Activated CD4-positive, alpha-beta T cell treated with anti-CD3 and anti-CD28 coated beads for 36 hours (primary cell): ENCODE measurements at regions not wholly inside any gene's neighbourhood (a gene's known extent, or its start where the extent isn't known, plus 50 kb on each side); places are given as distances from the start of the nearest gene placed in this dataset.
"Not testable (repeated sequence)": the region's sequence is repeated elsewhere in the genome, so short reads cannot be mapped to it uniquely, and the experiment has no call there.

Source experiments
- ATAC-seq: fragments of 200-7000 bp; cut with Tn5 transposase; one replicate; pipeline ENCODE4 v1.10.0; 2021; ENCODE audit warnings: mild to moderate bottlenecking, moderate library complexity
- CTCF ChIA-PET: fragments of 350-600 bp; sonication (Branson Sonifier 250); formaldehyde crosslinking; loops from one replicate; lab custom pipeline; 2021; ENCODE audit warnings: antibody characterized with exemption; lab: Charles Lee
- POLR2A ChIA-PET: fragments of 350-600 bp; sonication (Branson Sonifier 250); formaldehyde crosslinking; loops from one replicate; lab custom pipeline; 2021; ENCODE audit warnings: antibody characterized with exemption, inconsistent platforms; lab: Charles Lee
- DNase-seq: peaks from one replicate; pipeline ENCODE4 v3.0.0-alpha.2; 2020
- H3K27ac Mint-ChIP-seq: one replicate; pipeline ENCODE4 v1.8.0; 2021; ENCODE audit warnings: mixed read lengths
- H3K27me3 Mint-ChIP-seq: one replicate; pipeline ENCODE4 v1.8.0; 2021; ENCODE audit warnings: mixed read lengths
- H3K36me3 Mint-ChIP-seq: one replicate; pipeline ENCODE4 v1.8.0; 2021; ENCODE audit warnings: low read depth, mixed read lengths
- H3K4me1 Mint-ChIP-seq: one replicate; pipeline ENCODE4 v1.8.0; 2021; ENCODE audit warnings: mixed read lengths
- H3K4me3 Mint-ChIP-seq: one replicate; pipeline ENCODE4 v1.8.0; 2021; ENCODE audit warnings: mild to moderate bottlenecking, moderate library complexity, mixed read lengths
- H3K9me3 Mint-ChIP-seq: one replicate; pipeline ENCODE4 v1.8.0; 2021; ENCODE audit warnings: low read depth, mixed read lengths
- intact Hi-C, 2 experiments: fragments of 100-400 bp; cut with DNase I in 1 of 2; cut with micrococcal nuclease in 1 of 2; formaldehyde crosslinking; loops; one replicate each; pipeline versions ENCODE4 v1.14.2 to v1.15.1; 2022 to 2024; cut with DNase I, micrococcal nuclease

- no peak overlapping the region for H3K4me3 Mint-ChIP-seq
- CTCF ChIA-PET: interaction anchor here (0.7 to 1.2 kb wide), 3 partner anchors 8 to 255 kb away, joined by 3 to 6 read pairs (median 3); no protein-coding TSS in a partner anchor
- peaks cover 29% of the 10 kb centered on the region for H3K27me3 Mint-ChIP-seq
- H3K36me3 Mint-ChIP-seq: no peaks in the 10 kb centered on the region
- intact Hi-C loops: no loop called here
- H3K4me1 Mint-ChIP-seq: peaks cover 4% of the 10 kb centered on the region
- peak; percentile 21 for DNase-seq
- no peak overlapping the region for H3K27ac Mint-ChIP-seq
- peak; percentile 16 for ATAC-seq
- no peaks in the 10 kb centered on the region for H3K9me3 Mint-ChIP-seq
- POLR2A ChIA-PET: interaction anchor here (0.9 kb wide), 1 partner anchor 9 kb away, joined by 3 read pairs; no protein-coding TSS in a partner anchor
Observed at GRCh38 chr3:22372292-22373062, 621.5 kb upstream of the ZNF385D start.

DNA sequence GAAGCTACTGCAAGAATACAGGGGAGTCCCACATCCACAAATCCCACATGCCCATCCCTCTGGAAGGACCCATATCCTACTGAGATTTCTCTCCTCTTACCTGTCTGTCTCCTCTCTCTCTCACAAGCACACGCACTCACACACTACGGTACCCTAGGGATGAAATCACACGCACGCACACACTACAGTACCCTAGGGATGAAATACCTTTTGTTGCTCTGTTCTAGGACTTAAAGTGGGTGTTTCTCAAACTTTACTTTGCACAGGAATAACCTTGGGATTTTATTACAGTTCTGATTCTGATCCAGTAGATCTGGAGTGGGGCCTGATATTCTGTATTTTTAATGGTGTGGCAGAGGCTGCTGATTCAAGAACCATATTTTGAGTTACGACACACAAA is 622.2 kb upstream of the ZNF385D start:
- H3K27ac Mint-ChIP-seq: no peak overlapping the region
- peaks cover 30% of the 10 kb centered on the region for H3K27me3 Mint-ChIP-seq
- H3K9me3 Mint-ChIP-seq: no peaks in the 10 kb centered on the region
- H3K36me3 Mint-ChIP-seq: no peaks in the 10 kb centered on the region
- no peak overlapping the region for H3K4me3 Mint-ChIP-seq
- DNase-seq (no peak), ATAC-seq (no peak)
- CTCF ChIA-PET: no interaction called here
- intact Hi-C loops: no loop called here
- H3K4me1 Mint-ChIP-seq: peaks cover 4% of the 10 kb centered on the region
- POLR2A ChIA-PET: no interaction called here

DNA sequence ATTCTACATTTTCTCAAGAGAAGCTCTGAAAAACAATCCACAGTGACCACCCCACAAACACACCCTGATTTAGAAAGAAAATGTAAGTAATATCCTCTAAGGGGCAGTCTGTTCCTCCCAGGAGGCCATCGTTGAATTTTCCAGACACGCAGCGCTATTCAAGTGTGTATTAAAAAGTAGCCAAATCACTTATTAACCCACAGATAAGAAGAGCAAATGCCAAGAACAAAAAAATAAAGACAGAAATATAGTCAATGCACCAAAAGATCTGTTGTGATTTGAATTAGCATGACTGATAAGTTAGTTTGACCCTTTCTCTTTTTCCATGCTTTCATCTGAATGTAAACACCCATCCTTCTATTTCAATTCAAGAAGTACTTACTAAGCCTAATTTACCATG is 622.8 kb upstream of the ZNF385D start:
- DNase-seq (no peak), ATAC-seq (no peak)
- CTCF ChIA-PET: interaction anchor here (0.6 kb wide), 1 partner anchor 30 kb away, joined by 3 read pairs; no protein-coding TSS in a partner anchor
- no peaks in the 10 kb centered on the region for H3K9me3 Mint-ChIP-seq
- H3K4me3 Mint-ChIP-seq: no peak overlapping the region
- no peaks in the 10 kb centered on the region for H3K36me3 Mint-ChIP-seq
- POLR2A ChIA-PET: no interaction called here
- peaks cover 30% of the 10 kb centered on the region for H3K27me3 Mint-ChIP-seq
- intact Hi-C loops: no loop called here
- no peak overlapping the region for H3K27ac Mint-ChIP-seq
- H3K4me1 Mint-ChIP-seq: peaks cover 4% of the 10 kb centered on the region

DNA sequence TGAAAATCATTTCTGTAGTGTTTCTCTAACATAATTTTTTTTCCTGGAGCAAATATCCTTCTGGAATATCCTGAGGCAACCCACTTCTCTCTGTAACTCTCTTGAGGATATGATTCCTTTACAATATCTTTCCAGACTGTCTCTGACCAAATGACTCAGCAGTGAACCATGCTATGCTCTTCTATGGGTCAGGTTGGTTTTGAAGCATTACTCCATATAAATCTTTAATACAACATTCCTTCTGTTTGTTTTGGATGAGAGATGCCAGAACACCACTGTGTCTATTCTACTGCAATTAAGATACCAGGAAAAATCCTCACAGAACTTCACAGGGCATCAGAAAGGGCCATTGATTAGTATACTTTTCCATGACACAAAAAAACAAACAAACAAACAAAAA is 626.4 kb upstream of the ZNF385D start:
- Mint-ChIP-seq H3K36me3 (no peaks in the 10 kb centered on the region), H3K4me1 (peaks cover 4% of the 10 kb centered on the region), H3K27ac (no peak overlapping the region), H3K4me3 (no peak overlapping the region), H3K27me3 (peaks cover 16% of the 10 kb centered on the region), H3K9me3 (no peaks in the 10 kb centered on the region)
- intact Hi-C loops: no loop called here
- ChIA-PET CTCF (no interaction called here), POLR2A (no interaction called here)
- ATAC-seq: no peak
- DNase-seq: no peak

- POLR2A ChIA-PET: no interaction called here
- no peak overlapping the region for H3K4me3 Mint-ChIP-seq
- no peaks in the 10 kb centered on the region for H3K4me1 Mint-ChIP-seq
- CTCF ChIA-PET: no interaction called here
- no peaks in the 10 kb centered on the region for H3K9me3 Mint-ChIP-seq
- intact Hi-C loops: no loop called here
- no peaks in the 10 kb centered on the region for H3K36me3 Mint-ChIP-seq
- no peak overlapping the region for H3K27ac Mint-ChIP-seq
- H3K27me3 Mint-ChIP-seq: peaks cover 5% of the 10 kb centered on the region
- DNase-seq (no peak), ATAC-seq (no peak)
Observed at GRCh38 chr3:22378869-22379268, 627.9 kb upstream of the ZNF385D start.

DNA sequence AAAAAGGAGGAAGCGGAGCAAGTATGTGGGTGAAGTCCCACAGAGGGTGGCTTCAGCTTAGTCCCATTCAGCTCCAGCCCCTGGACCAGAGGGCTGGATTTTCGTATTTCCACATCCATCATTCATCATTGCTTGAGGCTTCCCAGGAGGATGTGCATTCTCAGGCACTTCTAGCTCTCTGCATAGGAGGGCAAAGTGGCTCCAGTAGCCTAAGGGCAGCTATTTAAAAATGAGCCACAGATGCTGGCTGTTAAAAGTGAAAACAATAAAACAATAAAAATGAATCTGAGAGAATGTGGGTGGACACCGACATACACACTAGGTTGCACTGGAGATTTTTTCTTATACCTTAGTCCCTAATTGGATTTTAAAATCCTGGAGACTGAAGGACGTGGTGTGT is 629.2 kb upstream of the ZNF385D start:
- no peaks in the 10 kb centered on the region for H3K36me3 Mint-ChIP-seq
- intact Hi-C loops: no loop called here

GRCh38 chr3:22381564-22381963 is 630.6 kb upstream of the ZNF385D start:
- H3K27ac Mint-ChIP-seq, H3K36me3 Mint-ChIP-seq, H3K27me3 Mint-ChIP-seq, H3K9me3 Mint-ChIP-seq, POLR2A ChIA-PET, intact Hi-C loops, H3K4me1 Mint-ChIP-seq, ATAC-seq, CTCF ChIA-PET: not testable (repeated sequence)
- DNase-seq: peak; percentile 55
- H3K4me3 Mint-ChIP-seq: peak overlapping the region; percentile 50

More for the DNA sequence above, 629.2 kb upstream of the ZNF385D start:
- DNase-seq (no peak), ATAC-seq (no peak)
- Mint-ChIP-seq H3K4me3 (no peak overlapping the region), H3K27me3 (peaks cover 2% of the 10 kb centered on the region), H3K9me3 (no peaks in the 10 kb centered on the region), H3K27ac (no peak overlapping the region), H3K4me1 (no peaks in the 10 kb centered on the region)
- ChIA-PET POLR2A (no interaction called here), CTCF (interaction anchor here (0.8 kb wide), 1 partner anchor 8 kb away, joined by 3 read pairs; no protein-coding TSS in a partner anchor)

DNA sequence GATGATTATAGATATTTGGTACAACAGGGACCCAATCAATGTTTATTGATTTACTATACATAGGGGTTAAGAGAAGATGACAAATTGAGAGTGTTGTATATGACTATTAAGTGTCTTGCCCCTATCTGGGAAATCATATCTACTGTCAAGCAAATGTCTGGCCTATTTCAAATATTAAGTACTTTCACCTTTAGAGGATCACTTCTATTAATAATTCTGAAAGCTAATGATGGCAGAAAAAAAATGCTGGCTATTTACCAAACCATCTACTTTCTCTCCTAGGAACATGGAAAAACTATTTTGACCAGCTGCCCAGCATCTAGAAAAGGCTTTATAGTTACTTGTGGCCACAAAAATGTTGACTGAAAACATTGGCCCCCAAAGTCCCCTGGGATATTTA is 632.3 kb upstream of the ZNF385D start:
- Mint-ChIP-seq H3K9me3 (peaks cover 3% of the 10 kb centered on the region), H3K4me3 (no peak overlapping the region), H3K27me3 (no peaks in the 10 kb centered on the region), H3K27ac (no peak overlapping the region), H3K36me3 (no peaks in the 10 kb centered on the region), H3K4me1 (no peaks in the 10 kb centered on the region)
- DNase-seq (no peak), ATAC-seq (no peak)
- CTCF ChIA-PET: no interaction called here
- POLR2A ChIA-PET: no interaction called here
- intact Hi-C loops: no loop called here

- ATAC-seq (no peak), DNase-seq (no peak)
- Mint-ChIP-seq H3K4me1 (no peaks in the 10 kb centered on the region), H3K9me3 (peaks cover 3% of the 10 kb centered on the region), H3K27me3 (no peaks in the 10 kb centered on the region), H3K4me3 (no peak overlapping the region), H3K27ac (no peak overlapping the region), H3K36me3 (no peaks in the 10 kb centered on the region)
- ChIA-PET POLR2A (no interaction called here), CTCF (no interaction called here)
- intact Hi-C loops: no loop called here
Observed at GRCh38 chr3:22386107-22386506, 635.1 kb upstream of the ZNF385D start.

GRCh38 chr3:22392286-22392685 is 641.3 kb upstream of the ZNF385D start:
- POLR2A ChIA-PET: no interaction called here
- Mint-ChIP-seq H3K27me3 (no peaks in the 10 kb centered on the region), H3K27ac (no peak overlapping the region), H3K4me3 (no peak overlapping the region), H3K9me3 (peaks cover 5% of the 10 kb centered on the region), H3K4me1 (no peaks in the 10 kb centered on the region), H3K36me3 (no peaks in the 10 kb centered on the region)
- intact Hi-C loops: no loop called here
- DNase-seq: no peak
- no peak for ATAC-seq
- CTCF ChIA-PET: interaction anchor here (0.7 kb wide), 1 partner anchor 380 kb away, joined by 3 read pairs; no protein-coding TSS in a partner anchor

DNA sequence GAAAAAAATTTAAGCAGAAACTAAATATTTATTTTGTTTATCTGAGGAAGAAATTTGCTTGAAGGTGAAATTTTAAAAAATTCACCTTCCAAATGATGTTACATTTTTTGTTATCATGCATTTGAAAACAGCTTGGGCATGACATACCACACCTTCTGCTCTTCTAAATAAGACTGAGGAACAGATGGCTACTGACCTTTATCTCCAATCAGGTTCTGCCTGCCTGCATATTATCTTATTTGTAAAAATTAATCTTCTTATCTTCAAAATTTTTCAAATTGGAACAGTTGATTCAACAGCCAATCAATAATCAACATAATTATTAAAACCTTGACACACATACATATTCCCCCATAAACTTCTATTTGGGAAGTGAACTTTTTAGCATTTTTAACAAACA is 641.8 kb upstream of the ZNF385D start:
- no peak overlapping the region for H3K4me3 Mint-ChIP-seq
- no peaks in the 10 kb centered on the region for H3K27me3 Mint-ChIP-seq
- H3K36me3 Mint-ChIP-seq: no peaks in the 10 kb centered on the region
- CTCF ChIA-PET: interaction anchor here (0.7 kb wide), 1 partner anchor 381 kb away, joined by 3 read pairs; no protein-coding TSS in a partner anchor
- POLR2A ChIA-PET: no interaction called here
- H3K4me1 Mint-ChIP-seq: no peaks in the 10 kb centered on the region
- intact Hi-C loops: no loop called here
- ATAC-seq: no peak
- DNase-seq: no peak
- peaks cover 8% of the 10 kb centered on the region for H3K9me3 Mint-ChIP-seq
- no peak overlapping the region for H3K27ac Mint-ChIP-seq

DNA sequence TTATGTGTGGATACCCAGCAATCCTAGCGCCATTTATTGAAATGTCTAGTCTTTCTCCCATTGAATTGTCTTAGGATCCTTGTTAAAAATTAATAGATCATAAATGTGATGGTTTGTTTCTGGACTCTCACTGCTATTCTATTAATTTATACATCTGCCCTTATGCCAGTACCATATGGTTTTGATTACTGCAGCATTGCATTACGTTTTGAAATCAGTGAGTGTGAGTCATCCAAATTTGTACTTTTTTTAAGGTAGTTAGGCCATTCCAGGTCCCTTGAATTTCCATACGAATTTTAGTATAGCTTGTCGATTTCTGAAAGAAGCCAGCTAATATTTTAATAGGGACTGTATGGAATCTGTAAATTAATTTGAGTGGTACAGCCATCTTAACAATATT is 648.6 kb upstream of the ZNF385D start:
- no peak overlapping the region for H3K27ac Mint-ChIP-seq
- ChIA-PET POLR2A (no interaction called here), CTCF (no interaction called here)
- ATAC-seq (no peak), DNase-seq (no peak)
- no peaks in the 10 kb centered on the region for H3K27me3 Mint-ChIP-seq
- H3K36me3 Mint-ChIP-seq: no peaks in the 10 kb centered on the region
- peaks cover 8% of the 10 kb centered on the region for H3K9me3 Mint-ChIP-seq
- intact Hi-C loops: no loop called here
- no peaks in the 10 kb centered on the region for H3K4me1 Mint-ChIP-seq
- H3K4me3 Mint-ChIP-seq: no peak overlapping the region
